ENCODE measurements at regions not wholly inside any gene's neighbourhood (a gene's known extent, or its start where the extent isn't known, plus 50 kb on each side); places are given as distances from the start of the nearest gene placed in this dataset.

DNA sequence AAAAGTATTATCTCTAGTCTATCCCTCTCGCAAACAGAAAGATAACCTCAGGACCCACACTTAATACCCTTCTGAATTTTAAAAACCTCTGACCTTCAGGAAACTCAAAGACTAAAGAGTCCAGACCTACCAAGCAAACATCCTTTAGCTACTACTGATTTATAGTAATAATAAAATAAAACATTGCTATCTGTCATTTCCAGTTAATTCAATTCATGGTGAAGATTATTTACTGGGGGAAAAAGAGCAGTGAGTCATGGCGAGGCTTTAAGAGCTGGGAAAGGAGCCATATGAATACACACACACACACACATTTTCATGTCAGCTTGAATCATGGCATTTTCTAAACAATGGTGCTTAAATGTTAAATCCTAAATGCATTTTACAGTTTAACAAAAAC is 87.1 kb downstream of the FAM76B start:
- Histone ChIP-seq H3K36me3 (no peaks in the 10 kb centered on the region), H3K9me3 (no peaks in the 10 kb centered on the region), H3K4me3 (no peak overlapping the region), H3K4me1 (peaks cover 7 to 40% (median 10%) of the 10 kb centered on the region in 4 donors), H3K27ac (peak overlapping the region; percentile 41 to 61 (median 52)), H3K27me3 (no peaks in the 10 kb centered on the region)
- TF ChIP-seq CTCF (IDR thresholded peaks at IDR 0.05) = no peak
- TF ChIP-seq EP300 (IDR thresholded peaks at IDR 0.05; ENCODE audit: low read depth) = no peak
- TF ChIP-seq POLR2AphosphoS5 (IDR thresholded peaks at IDR 0.05) = peak; percentile 66 to 76 (median 70)
- no peak for TF ChIP-seq POLR2A (IDR thresholded peaks at IDR 0.05)
- in situ Hi-C loops (cut with MboI; ENCODE audit: low pct_ligation_motif_present in 1 of 4, low pct_unique_long_range_greater_than_20kb in 1 of 4, low sequenced_read_pairs in 3 of 4) = loop anchor here (10.0 kb wide), 4 partner anchors 468 to 638 kb away; partner anchors contain the start of genes SESN3 (in 1 of the 4) and SRSF8 (in 1 of the 4)
- intact Hi-C loops (cut with DNase I; ENCODE audit: low total_unique reads) = loop anchor here (10.0 kb wide), 1 partner anchor 368 kb away; no protein-coding TSS in a partner anchor
- WGBS, 2 donors (ENCODE audit: low coverage in 1 of 2) = 49 to 83% methylated on average over 2 of the region's 2 CpGs
- no peak for DNase-seq

GRCh38 chr11:95700471-95700817 is 89.1 kb downstream of the FAM76B start:
- TF ChIP-seq EP300 (IDR thresholded peaks at IDR 0.05; ENCODE audit: low read depth) (no peak), CTCF (IDR thresholded peaks at IDR 0.05) (no peak), POLR2A (IDR thresholded peaks at IDR 0.05) (no peak), POLR2AphosphoS5 (IDR thresholded peaks at IDR 0.05) (no peak)
- peaks cover 7 to 36% (median 10%) of the 10 kb centered on the region in 4 donors for H3K4me1 ChIP-seq
- intact Hi-C loops (cut with DNase I; ENCODE audit: low total_unique reads) (loop anchor here (2.0 to 10.0 kb wide), 2 partner anchors 30 to 366 kb away; no protein-coding TSS in a partner anchor), in situ Hi-C loops (cut with MboI; ENCODE audit: low pct_ligation_motif_present in 1 of 4, low pct_unique_long_range_greater_than_20kb in 1 of 4, low sequenced_read_pairs in 3 of 4) (loop anchor here (10.0 kb wide), 4 partner anchors 466 to 636 kb away; partner anchors contain the start of genes SESN3 (in 1 of the 4) and SRSF8 (in 1 of the 4))
- no peaks in the 10 kb centered on the region for H3K9me3 ChIP-seq
- 66 to 79% methylated on average over 6 of the region's 6 CpGs for WGBS, 2 donors (ENCODE audit: low coverage in 1 of 2)
- DNase-seq = no peak
- no peaks in the 10 kb centered on the region for H3K36me3 ChIP-seq
- no peak overlapping the region for H3K4me3 ChIP-seq
- H3K27ac ChIP-seq = peak overlapping the region in 3 of 4 donors; percentile 5 to 35 (median 23)
- H3K27me3 ChIP-seq = no peaks in the 10 kb centered on the region

- H3K36me3 ChIP-seq = no peaks in the 10 kb centered on the region
- 54 to 74% methylated on average over 2 of the region's 2 CpGs for WGBS, 2 donors (ENCODE audit: low coverage in 1 of 2)
- H3K27me3 ChIP-seq = no peaks in the 10 kb centered on the region
- no peaks in the 10 kb centered on the region for H3K9me3 ChIP-seq
- in situ Hi-C loops (cut with MboI; ENCODE audit: low pct_ligation_motif_present in 1 of 4, low pct_unique_long_range_greater_than_20kb in 1 of 4, low sequenced_read_pairs in 3 of 4) (loop anchor here (10.0 kb wide), 4 partner anchors 465 to 635 kb away; partner anchors contain the start of genes SESN3 (in 1 of the 4) and SRSF8 (in 1 of the 4)), intact Hi-C loops (cut with DNase I; ENCODE audit: low total_unique reads) (loop anchor here (2.0 to 10.0 kb wide), 2 partner anchors 29 to 365 kb away; no protein-coding TSS in a partner anchor)
- H3K4me3 ChIP-seq = no peak overlapping the region
- peak overlapping the region in 3 of 4 donors; percentile 5 to 35 (median 23) for H3K27ac ChIP-seq
- no peak for DNase-seq
- peaks cover 3 to 30% (median 10%) of the 10 kb centered on the region in 4 donors for H3K4me1 ChIP-seq
- no peak for TF ChIP-seq POLR2AphosphoS5 (IDR thresholded peaks at IDR 0.05)
- TF ChIP-seq POLR2A (IDR thresholded peaks at IDR 0.05) = no peak
- no peak for TF ChIP-seq CTCF (IDR thresholded peaks at IDR 0.05)
- TF ChIP-seq EP300 (IDR thresholded peaks at IDR 0.05; ENCODE audit: low read depth) = no peak
These were observed 89.7 kb downstream of the FAM76B start for GRCh38 chr11:95699631-95700470.

Measured in transverse colon (tissue), 4 donors.